ENCODE measurements at regions not wholly inside any gene's neighbourhood (a gene's known extent, or its start where the extent isn't known, plus 50 kb on each side); places are given as distances from the start of the nearest gene placed in this dataset.

DNA sequence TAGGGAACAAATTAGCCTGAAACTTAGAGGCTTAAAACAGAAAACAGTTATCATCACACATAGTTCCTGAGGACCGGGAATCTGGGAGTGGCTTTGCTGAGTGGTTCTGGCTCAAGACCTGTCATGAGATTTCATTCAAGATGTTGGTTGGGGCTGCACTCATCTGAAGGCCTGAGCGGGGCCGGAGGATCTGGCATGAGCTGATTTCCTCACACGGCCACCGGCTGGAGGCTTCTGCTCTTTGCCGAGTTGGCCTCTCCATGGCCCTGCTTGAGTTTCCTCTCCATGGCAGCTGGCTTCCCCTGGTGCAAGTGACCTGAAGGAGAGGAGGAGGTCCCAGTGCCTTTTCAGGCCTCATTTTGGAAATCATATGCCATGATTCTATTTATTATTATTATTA lies 128.1 kb downstream of the PAPOLA start:
- TF ChIP-seq POLR2A (IDR thresholded peaks at IDR 0.05; ENCODE audit: low read depth, low read length) (no peak), TAF1 (IDR thresholded peaks at IDR 0.05; ENCODE audit: low read depth, low read length) (no peak), POU2F2 (IDR thresholded peaks at IDR 0.05; ENCODE audit: low read depth, low read length) (no peak), POLR2AphosphoS5 (IDR thresholded peaks at IDR 0.05; ENCODE audit: low read depth, low read length) (no peak), SPI1 (IDR thresholded peaks at IDR 0.05; ENCODE audit: low read depth, low read length) (no peak), PAX5 (IDR thresholded peaks at IDR 0.05; ENCODE audit: insufficient read depth, low read length, severe bottlenecking) (no peak)

All from GM12891 (cell line).